ENCODE measurements at regions not wholly inside any gene's neighbourhood (a gene's known extent, or its start where the extent isn't known, plus 50 kb on each side); places are given as distances from the start of the nearest gene placed in this dataset.
"Not testable (repeated sequence)": the region's sequence is repeated elsewhere in the genome, so short reads cannot be mapped to it uniquely, and the experiment has no call there.

DNA sequence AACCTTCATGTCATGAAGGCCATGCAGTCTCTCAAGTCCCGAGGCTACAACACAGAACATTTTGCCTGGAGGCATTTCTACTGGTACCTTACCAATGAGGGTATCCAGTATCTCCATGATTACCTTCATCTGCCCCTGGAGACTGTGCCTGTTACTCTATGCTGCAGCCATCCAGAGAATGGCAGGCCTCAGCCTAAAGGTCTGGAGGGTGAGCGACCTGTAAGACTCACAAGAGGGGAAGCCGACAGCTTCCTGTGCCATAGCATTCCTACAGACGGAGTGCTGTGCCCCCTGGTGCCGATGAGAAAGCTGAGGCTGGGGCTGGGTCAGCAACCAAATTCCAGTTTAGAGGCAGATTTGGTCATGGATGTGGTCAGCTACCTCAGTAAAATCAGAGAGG lies 51.3 kb upstream of the CADPS start:
- no peak for DNase-seq

DNA sequence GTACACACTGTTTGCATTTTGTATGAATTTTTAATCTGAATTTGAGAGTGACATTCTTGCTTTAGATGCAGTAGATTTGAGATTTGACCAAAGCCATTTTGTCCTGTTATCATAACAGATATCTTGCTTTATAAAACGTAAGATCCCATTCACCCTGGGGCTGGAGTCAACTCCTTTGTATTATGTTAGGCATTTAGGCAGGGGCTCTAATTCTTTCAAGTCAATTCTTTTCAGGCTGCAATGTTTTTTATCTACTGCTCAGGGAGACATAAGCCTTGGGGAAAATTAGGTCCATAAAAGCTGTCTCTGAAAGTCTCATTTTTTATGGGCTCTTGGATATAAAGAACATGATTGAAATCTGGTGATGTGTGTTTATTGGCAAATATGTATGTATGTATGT lies 53.0 kb upstream of the CADPS start:
- DNase-seq: no peak

DNA sequence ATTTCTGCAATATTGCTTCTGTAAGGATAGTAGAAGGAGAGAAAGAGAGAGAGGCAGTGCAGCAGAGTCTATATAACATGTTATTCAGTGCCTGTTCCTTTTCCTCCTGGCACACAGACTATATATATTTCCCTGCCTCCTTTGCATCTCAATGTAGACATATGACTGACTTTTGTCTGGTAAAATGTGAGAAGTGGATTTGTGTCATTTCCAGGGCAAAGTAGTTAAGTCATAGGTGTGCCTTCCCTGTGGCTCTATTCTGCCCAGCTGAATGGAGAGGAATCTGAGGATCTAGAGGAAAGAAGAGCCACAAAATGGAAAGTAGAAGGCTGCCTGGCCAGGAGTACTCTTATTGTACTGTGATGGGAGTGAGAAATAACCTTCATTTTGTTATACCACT lies 54.6 kb upstream of the CADPS start:
- no peak for DNase-seq

DNA sequence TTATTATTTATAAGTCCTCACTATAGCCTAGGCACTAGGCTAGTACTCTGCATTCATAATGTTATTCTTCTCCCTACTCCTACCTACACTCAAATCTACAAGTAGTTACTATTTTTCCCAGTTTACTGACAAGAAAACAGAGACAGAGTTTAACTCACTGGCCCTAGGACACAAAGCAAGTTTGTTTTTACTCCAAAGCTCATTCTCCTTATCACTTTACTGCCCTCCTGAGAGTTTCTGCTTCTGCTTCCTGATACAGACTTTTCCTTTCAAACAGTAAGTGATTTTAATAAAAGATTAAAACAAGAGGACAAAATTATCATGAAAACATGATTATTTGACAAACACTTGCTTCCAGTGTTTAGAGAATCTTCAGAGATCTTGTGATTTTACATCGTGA lies 60.6 kb upstream of the CADPS start:
- no peak for DNase-seq

DNA sequence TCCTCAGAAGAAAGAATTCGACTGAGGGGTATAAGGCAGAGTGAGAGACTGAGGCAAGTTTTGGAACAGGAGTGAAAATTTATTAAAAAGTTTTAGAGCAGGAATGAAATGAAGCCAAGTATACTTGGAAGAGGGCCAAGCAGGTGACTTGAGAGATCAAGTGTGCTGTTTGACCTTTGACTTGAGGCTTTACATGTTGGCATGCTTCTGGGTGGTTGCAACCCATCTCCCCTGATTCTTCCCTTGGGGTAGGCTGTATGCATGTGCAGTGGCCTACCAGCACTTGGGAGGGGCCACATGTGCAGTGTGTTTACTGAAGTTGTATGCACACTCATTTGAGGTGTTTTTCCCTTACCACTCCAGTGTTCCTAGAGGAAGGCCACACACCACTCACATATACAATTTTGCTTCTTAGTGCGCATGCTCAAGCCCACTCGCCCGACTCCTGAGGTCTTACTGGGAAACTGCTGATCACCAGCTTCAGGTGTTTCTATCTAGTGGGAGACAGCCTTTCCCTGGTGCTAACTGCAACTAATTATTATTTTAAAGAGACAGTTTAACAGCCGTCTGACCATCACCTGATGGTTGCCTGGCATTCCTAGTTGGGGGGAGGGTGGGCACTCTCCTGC lies 61.5 kb upstream of the CADPS start:
- DNase-seq: no peak

DNA sequence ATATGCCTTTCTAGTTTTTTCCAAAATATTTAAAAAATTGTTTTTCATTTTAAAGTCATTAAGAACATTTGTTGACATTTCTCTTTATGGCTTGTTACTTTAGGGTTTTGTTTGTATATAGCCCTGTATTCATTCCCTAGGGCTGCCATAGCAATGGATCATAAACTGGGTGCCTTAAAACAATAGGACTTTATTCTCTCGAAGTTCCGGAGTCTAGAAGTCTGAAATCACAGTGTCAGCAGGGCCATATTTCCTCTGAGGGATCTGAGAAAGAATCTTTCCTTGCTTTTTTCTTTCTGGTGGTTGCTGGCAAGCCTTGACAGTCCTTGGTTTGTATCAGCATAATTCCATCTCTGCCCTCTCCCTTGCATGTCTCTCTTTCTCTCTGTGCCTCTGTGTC lies 63.4 kb upstream of the CADPS start:
- no peak for DNase-seq

DNA sequence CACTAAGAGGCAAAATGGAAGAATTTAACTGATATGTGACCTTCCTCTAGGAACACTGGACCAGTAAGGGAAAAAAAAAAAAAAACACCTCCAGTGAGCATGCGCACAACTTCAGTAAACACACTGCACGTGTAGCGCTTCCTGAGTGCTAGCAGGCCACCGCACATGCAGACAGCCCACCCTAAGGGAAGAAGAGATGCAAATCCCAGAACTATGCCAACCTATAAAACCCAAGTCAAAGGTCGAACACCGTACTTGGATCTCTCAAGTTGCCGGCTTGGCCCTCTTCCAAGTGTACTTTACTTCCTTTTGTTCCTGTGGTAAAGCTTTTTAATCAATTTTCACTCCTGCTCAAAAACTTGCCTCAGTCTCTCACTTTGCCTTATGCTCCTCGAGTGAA lies 64.5 kb upstream of the CADPS start:
- no peak for DNase-seq

DNA sequence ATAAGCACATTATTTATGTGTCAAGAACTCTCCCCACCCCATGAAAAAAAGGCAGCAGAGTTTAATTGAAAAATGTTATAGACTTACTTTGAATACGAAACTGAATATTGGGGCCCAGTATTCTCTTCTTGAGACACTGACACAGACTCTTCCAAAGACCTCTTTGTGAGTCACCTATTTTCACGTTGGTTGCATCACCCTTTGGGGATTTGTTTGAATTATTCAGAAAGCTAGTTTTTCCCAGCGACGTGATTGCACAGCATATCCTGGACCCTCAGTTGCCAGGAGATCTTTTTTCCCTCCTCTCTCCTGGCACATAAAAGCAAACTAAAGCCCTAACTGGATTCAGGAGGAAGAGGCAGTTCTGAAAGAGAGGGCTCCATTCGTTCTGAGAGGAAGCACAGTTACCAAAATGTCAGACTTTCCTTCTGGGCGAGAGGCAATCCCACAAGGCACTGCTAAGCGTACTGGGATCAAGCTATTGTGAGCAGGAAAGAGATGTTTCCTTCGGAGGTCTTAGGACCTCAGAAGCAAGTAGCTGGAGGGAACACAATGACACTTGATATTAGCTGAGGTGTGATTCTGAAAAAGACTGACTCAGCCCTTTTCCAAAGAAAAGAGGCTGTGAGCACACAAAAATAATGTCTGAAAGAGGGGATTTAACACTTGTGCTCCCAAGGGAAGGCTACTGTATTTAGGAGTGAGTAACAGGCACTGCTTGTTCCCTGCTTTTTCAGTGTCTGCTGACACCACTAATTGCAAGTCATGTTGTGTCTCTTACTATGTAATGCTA lies 65.8 kb upstream of the CADPS start:
- no peak for DNase-seq

DNA sequence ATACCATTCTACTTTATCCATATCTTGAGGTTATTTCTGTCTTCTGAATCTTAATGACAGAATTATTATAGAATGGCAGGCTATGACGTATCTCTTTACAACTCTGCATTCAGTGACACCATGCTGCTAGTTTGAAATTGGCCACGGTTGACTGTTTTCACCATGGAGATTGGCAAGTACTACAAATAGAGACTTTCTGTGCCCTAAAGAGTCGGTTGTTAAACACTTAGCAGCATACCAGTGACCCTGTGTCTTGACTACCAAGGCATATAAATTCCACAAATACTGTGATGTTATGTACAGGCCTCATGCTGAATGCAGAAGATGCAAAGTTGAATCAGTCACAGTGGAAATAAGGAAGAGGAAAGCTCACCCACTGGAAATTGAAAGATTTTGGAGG lies 67.0 kb upstream of the CADPS start:
- no peak for DNase-seq

DNA sequence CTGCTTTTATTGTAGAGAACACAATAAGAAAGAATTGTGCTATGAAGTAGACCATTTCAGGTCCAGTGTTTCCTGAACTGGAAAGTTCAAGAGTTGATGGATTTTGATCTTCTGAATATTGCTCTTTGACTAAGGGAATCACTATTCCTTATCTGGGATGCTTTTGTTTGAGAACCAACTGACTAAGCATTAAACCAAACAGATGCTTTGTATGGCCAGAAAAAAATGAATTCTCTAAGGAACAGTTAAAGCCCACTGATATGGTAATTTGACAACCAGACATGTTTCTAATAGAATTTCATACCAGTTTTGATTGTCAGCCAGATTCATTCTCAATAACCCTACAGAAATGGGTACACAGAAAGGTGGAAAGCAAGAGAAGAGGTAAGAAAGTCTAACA lies 67.5 kb upstream of the CADPS start:
- DNase-seq: no peak

DNA sequence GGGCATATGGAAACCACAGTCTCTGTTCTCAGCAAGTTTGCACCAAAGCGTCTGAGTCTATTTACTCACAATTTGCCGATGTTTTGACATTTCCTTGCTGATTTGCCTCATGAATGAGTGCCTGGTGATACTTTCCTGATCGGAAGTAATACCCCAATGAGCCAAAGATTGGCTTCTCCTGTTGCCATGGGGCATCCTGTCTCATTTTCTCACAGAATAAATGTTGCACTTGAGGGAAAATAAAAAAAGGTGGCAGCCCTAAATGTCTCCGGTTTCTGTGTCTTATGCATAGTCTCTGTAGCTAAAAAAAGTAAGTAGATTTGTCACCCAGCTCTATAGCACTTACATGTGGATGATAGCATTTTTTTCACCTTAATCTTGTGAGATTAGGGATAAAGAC lies 73.7 kb upstream of the CADPS start:
- no peak for DNase-seq

DNA sequence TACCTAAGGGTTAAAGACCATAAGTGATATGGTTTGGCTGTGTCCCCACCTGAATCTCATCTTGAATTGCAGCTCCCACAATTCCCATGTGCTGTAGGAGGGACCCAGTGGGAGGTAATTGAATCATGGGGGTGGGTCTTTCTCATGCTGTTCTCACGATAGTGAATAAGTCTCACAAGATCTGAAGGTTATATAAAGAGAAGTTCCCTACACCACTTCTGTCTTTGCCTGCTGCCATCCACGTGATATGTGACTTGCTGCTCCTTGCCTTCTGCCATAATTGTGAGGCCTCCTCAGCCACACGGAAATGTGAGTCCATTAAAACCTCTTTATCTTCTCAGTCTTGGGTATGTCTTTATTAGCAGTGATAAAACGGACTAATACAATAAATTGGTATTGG lies 75.0 kb upstream of the CADPS start:
- DNase-seq: no peak

DNA sequence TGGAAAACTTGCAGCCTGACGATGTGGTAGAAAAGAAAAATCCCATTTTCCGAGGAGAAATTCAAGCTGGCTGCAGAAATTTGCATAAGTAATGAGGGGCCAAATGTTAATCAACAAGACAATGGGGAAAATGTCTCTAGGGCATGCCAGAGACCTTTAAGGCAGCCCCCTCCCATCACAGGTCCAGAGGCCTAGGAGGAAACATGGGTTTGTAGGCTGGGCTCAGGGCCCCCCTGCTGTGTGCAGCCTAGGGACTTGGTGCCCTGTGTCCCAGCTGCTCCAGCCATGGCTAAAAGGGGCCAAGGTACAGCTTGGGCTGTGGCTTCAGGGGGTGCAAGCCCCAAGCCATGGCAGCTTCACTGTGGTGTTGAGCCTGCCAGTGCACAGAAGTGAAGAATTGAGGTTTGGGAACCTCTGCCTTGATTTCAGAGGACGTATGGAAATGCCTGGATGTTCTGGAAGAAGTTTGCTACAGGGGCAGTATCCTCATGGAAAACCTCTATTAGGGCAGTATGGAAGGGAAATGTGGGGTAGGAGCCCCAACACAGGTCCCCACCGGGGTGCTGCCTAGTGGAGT lies 75.9 kb upstream of the CADPS start:
- DNase-seq: no peak

DNA sequence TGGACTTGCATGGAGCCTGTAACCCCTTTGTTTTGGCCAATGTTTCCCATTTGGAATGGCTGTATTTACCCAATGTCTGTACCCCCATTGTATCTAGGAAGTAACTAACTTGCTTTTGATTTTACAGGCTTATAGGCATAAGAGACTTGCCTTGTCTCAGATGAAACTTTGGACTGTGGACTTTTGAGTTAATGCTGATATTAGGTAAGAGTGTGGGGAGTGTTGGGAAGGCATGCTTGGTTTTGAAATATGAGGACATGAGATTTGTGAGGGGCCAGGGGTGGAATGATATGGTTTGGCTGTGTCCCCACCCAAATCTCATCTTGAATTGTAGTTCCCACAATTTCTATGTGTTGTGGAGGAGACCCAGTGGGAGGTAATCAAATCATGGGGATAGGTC lies 76.7 kb upstream of the CADPS start:
- not testable (repeated sequence) for DNase-seq

DNA sequence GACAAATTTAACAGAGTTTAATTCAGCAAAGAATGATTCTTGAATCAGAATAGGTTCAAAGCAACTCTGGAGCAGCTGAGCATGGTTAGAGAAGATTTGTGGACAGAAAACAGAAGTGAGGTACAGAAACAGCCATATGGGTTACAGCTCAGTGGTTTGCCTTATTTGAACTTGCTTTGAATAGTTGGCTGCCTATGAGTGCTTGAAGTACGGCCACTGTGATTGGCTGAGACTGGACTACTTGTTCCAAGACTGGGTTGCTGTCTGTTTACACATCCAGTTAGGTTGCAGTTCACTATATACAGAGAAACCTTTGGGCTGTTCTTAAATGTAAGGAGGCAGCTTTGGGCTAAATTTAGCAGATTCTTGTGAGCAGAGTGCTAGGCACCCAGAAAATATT lies 79.4 kb upstream of the CADPS start:
- peak; percentile 16 for DNase-seq

DNA sequence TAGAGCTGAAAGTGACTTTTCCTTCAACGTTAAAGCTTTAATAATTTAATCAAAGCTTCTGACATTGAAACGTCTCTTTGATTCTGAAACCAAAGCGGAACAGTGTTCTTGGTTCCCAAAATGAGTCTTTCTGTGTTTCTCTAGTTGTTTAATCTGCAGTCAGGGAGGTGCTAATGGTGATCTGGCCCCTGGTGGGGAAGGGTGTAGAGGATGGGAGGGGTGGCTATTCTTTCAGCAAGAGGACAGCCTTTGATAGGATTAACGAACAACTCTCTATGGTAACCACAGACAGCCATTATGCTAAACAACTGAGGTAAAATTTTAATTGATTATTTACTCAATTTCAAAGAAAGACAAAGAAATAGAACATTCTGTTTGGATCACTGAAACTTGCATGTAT lies 79.9 kb upstream of the CADPS start:
- no peak for DNase-seq

DNA sequence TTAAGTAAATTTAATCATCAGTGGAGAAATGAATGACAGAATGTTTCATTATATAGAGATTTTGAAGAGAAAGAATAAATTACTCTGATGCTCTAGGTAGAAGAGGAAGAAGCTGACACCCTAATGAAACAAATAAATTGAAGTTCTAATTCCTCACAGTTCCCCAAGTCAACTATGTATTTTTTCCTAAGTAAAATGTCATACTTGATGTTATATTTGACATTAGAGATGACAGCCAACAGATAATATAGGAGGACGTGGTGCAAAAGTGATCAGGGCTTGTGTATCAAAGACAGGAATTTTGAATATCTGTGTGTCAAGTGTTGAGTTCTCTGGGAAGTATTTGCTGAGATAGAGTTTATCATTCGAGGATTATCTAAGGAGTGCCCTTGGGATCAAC lies 81.2 kb upstream of the CADPS start:
- DNase-seq: no peak

DNA sequence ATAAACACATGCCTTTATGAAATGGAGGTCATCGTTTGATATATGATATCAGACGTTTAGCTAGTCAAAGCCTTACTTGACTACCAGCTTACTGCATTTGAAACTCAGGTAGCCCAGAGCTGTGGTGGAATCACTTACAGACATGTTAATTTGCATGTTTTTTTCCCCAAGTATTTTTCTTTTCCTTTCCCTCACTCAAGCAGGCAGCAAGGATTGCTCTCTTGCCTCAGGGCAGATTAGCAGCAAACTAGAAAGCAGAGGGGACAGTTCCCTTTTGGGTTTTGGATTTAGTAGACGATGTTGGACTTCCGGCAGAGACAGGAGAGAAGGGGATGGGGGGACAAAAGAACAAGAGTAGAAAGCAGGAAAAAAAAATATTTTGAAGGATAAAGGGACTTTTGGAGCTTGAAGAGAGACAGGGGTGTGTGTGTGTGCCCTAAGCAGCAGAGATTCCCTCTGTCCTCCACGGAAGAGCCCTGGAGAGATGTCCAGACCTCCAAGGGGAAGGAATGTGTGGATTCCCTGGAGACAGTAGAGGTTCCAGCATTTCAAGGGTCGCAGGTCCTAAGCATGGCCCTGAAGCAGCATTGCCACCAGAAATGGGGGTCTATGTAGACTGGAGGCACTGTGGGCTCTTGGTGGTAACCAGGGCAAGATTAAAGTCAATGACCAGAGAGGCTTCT lies 86.8 kb upstream of the CADPS start:
- DNase-seq: no peak

DNA sequence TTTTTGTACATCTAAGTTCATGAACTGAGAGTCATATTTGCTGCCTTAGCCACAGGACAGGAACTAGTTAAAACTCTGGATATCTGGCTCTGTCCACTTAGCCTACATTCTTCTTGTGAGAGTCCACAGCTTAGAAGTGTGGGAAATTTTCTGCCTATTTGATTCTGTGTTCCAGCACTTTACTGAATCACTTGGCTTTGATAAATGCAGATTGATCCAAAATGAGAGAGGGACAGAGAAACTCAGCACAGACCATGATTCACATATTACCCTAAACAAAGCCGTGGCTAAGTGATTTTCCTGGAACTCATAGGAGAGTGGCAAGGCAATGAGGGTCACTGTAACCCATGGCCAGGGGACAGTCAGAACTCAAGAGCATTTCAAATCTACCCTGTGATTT lies 87.5 kb upstream of the CADPS start:
- no peak for DNase-seq

DNA sequence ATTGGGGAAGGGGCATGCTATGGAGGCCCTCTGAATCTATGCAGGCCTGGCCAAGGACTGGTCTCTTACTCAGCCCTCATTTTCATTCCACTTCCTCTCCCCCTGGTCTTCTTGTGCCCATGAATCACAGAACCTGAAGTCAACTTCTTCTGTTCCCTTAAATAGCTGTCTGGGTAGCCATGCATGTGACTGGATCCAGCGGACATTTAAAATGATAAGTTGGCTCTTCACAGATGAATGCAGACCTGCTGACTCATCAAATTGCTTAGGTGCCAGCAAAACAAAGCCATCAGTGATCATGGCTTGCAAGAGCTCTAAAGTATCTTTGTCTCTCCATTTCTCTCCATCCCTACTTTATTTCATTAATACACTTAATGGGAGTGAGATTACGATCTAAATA lies 90.1 kb upstream of the CADPS start:
- no peak for DNase-seq

DNA sequence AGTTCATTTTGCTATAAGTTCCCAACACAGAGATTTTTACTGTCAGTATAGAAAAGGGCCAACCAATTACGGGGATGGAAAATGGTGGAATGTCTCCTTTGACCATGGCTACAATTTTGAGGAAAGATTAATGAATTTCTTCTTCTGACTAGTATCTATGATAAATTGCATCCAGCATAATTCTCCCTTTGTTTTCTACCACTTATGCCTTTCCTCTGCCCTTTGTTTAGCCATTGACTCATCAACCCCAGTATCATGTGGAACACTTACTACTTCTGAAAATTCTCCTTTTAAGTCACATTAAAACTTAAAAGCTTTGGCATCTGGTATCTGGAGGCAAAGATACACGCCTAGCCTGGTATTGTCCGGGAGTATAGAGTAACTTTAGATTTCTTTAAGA lies 92.9 kb upstream of the CADPS start:
- DNase-seq: no peak

DNA sequence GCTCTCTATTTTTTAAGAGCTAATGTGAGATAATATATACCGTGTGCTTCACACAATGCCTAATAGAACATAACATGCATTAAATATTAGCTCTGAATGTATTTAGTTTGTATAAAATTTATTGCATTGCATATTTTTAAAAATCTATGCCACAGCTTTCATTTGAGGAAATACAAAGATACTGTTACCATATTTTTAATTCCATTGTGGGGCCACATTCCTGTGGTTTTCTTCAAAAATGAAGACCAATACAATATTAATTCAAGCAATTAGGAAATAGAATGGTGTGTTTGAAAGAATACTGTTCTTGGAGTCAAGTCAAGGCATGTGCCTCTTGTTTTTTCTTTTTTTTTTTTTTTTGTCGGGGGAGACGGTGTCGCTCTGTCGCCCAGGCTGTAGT lies 95.4 kb upstream of the CADPS start:
- DNase-seq: no peak

DNA sequence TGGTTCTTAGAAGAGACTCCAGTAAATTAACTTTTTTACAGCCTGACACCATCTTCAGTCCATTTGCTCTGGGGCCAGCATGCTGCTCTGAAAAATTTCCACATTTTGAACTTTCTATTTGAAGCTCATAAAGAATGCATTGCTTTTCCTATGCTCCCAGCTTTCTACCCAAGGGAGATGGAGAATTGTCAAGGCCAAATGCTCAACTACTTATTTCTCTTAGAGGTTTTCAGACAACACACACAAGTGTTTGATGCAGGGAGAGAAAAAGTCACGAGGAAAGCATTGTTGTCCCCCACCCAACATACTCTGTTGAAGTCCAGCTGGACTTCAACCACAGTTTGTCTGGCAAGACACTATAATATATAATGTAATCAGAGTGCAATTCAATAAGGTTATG lies 100.3 kb upstream of the CADPS start:
- no peak for DNase-seq

DNA sequence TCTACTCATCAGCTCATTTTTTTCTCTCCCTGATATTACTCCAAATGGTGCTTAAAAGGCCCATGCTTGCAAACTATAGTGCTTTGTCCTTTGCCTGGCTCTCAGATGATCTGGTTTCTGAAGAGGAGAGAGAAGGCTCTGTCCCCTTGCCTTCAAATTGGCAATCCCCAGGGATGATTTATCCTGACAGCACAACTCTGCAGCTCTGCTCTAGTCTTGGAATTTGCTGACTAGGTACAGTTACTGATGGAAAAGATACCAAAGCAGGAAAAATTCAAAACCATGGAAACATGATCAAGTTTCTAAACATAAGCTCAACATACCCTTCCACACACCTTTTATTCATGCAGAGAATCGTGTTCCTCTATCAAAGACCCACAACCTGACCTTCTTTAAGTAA lies 106.7 kb upstream of the CADPS start:
- no peak for DNase-seq

Measured in NCI-H1436 (cell line).